Stimulated activated memory B cell treated with anti-CD40 and anti-IgM and Interleukin-4, amounts not matched to agents 10 μg/mL and 1 μg/mL and 100 μg/mL, for 72 hours (primary cell): ENCODE measurements at regions not wholly inside any gene's neighbourhood (a gene's known extent, or its start where the extent isn't known, plus 50 kb on each side); places are given as distances from the start of the nearest gene placed in this dataset.

Experiments
- ATAC-seq: fragments of 150-1000 bp; cut with Tn5 transposase; 2 replicates; pipeline ENCODE4 v1.10.0; 2021
- H3K27ac Mint-ChIP-seq: one replicate; pipeline ENCODE4 v1.8.0; 2022; ENCODE audit warnings: mild to moderate bottlenecking, mixed read lengths
- H3K27me3 Mint-ChIP-seq: one replicate; pipeline ENCODE4 v1.8.0; 2022; ENCODE audit warnings: mixed read lengths
- H3K36me3 Mint-ChIP-seq: one replicate; pipeline ENCODE4 v1.8.0; 2022; ENCODE audit warnings: mixed read lengths
- H3K4me1 Mint-ChIP-seq: one replicate; pipeline ENCODE4 v1.8.0; 2022; ENCODE audit warnings: mixed read lengths
- H3K4me3 Mint-ChIP-seq: one replicate; pipeline ENCODE4 v1.8.0; 2022; ENCODE audit warnings: mild to moderate bottlenecking, moderate library complexity, mixed read lengths
- H3K9me3 Mint-ChIP-seq: one replicate; pipeline ENCODE4 v1.8.0; 2022; ENCODE audit warnings: mixed read lengths

GRCh38 chr22:47288680-47289079, 526.2 kb downstream of the TBC1D22A start:
- peaks cover 6% of the 10 kb centered on the region for H3K27me3 Mint-ChIP-seq
- H3K4me1 Mint-ChIP-seq, result no peaks in the 10 kb centered on the region
- H3K27ac Mint-ChIP-seq, result no peak overlapping the region
- ATAC-seq, result no peak
- H3K4me3 Mint-ChIP-seq, result no peak overlapping the region
- peaks cover 8% of the 10 kb centered on the region for H3K9me3 Mint-ChIP-seq
- H3K36me3 Mint-ChIP-seq, result no peaks in the 10 kb centered on the region

DNA sequence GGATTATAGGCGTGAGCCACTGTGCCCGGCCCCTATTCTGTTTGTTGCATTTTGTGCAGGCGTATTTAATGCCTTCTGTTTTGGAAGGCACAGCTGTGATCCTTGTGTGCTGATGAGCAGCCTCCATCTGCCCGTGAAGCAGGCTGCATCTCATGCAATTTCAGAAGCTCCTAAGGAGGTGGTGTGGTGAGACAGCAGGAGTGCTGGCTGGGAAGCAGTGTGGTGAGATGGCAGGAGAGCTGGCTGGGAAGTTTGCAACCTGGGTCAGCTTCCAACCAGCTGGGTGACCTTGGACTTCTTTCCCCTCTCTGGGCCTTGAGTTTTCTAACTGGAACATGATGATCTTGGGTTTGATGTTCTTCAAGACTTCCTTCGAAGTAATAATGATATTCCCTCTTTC, 525.1 kb downstream of the TBC1D22A start:
- H3K4me1 Mint-ChIP-seq, result no peaks in the 10 kb centered on the region
- H3K27ac Mint-ChIP-seq, result no peak overlapping the region
- H3K27me3 Mint-ChIP-seq, result peaks cover 6% of the 10 kb centered on the region
- no peaks in the 10 kb centered on the region for H3K36me3 Mint-ChIP-seq
- peaks cover 8% of the 10 kb centered on the region for H3K9me3 Mint-ChIP-seq
- no peak for ATAC-seq
- H3K4me3 Mint-ChIP-seq, result no peak overlapping the region

DNA sequence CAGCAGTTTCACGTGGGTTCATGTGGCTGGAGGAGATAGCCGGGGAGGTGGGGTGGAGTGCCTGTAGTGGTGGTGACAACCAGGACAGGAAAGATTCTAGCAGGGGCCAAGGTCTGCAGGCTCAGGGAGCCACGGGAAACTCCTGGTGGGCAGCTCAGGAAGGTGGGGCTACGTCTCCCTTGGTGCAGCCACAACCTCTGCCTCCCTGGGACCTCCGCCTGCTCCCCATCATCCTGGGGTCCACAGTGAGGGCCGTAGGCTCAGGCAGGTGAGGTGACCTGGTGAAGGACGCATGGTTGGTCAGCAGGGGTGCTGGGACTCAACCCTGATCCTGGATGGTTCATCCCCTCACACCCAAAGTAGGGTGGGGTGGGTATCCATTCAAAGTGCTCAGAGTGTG, 524.1 kb downstream of the TBC1D22A start:
- no peak for ATAC-seq
- Mint-ChIP-seq H3K4me3 (no peak overlapping the region), H3K27me3 (peaks cover 6% of the 10 kb centered on the region), H3K27ac (no peak overlapping the region), H3K36me3 (no peaks in the 10 kb centered on the region), H3K4me1 (no peaks in the 10 kb centered on the region), H3K9me3 (peaks cover 8% of the 10 kb centered on the region)

DNA sequence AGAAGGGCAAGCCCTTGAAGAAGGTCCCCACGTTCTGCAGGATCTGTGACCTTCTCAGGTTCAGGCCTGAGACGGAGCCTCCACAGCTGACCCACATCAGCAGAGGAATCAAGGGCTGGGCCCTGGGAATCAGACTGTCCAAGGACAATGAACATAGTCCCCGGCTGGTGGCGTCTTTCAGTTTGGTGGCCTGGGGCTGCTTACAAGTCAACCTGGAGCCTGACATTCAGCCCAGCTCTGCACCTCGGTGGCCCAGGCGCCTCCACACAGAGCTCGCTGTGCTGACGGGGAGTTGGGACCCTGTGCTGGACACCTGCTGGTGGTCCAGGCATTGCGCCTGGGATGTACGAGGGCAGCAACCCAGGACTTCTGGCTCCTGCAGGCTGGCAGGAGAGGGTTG, 523.5 kb downstream of the TBC1D22A start:
- Mint-ChIP-seq H3K4me3 (no peak overlapping the region), H3K4me1 (no peaks in the 10 kb centered on the region), H3K27me3 (peaks cover 6% of the 10 kb centered on the region), H3K9me3 (peaks cover 8% of the 10 kb centered on the region), H3K36me3 (no peaks in the 10 kb centered on the region), H3K27ac (no peak overlapping the region)
- ATAC-seq, result no peak

DNA sequence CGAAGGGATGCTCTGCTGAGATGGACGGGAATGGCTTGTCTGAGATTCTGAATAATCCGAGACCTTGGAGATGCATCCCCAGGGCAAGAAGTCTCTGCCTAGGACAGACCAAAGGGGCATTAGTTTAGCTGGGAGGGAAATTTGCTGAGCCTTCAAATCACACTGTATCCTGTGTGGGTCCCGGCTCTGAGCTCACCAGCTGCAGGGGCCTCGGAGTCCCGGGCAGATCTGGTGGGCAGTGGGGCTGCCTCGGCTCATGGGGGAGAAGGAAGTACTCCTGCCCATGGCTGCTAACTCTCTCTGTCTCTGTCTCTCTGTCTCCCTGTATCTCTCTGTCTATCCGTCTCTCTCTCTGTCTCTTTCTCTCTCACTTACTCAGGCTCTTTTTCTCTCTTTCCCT, 522.4 kb downstream of the TBC1D22A start:
- Mint-ChIP-seq H3K36me3 (no peaks in the 10 kb centered on the region), H3K27ac (no peak overlapping the region), H3K4me3 (no peak overlapping the region), H3K9me3 (peaks cover 8% of the 10 kb centered on the region), H3K27me3 (peaks cover 6% of the 10 kb centered on the region), H3K4me1 (no peaks in the 10 kb centered on the region)
- ATAC-seq, result no peak

DNA sequence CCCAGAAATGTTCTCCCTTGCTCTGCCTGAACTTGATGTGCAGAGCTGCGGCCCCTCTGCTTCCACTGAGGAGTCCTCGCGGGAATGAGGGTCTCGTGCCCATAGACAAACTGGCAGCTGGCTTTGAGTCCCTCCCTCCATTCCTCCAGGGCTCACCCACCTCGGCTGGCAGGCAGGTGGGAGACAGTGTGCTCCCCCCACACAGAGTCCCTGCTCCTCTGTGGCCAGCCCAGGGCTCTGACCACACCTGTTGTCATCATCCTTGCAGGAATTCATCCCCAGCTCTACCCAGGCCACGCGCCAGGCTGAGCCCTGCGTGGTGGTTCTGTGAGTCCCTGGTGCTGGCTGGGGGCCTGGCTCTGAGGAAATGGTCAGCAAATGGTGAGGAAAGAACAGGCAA, 521.9 kb downstream of the TBC1D22A start:
- Mint-ChIP-seq H3K4me1 (no peaks in the 10 kb centered on the region), H3K27ac (no peak overlapping the region), H3K27me3 (peaks cover 6% of the 10 kb centered on the region), H3K4me3 (no peak overlapping the region), H3K9me3 (peaks cover 8% of the 10 kb centered on the region), H3K36me3 (no peaks in the 10 kb centered on the region)
- ATAC-seq, result no peak

DNA sequence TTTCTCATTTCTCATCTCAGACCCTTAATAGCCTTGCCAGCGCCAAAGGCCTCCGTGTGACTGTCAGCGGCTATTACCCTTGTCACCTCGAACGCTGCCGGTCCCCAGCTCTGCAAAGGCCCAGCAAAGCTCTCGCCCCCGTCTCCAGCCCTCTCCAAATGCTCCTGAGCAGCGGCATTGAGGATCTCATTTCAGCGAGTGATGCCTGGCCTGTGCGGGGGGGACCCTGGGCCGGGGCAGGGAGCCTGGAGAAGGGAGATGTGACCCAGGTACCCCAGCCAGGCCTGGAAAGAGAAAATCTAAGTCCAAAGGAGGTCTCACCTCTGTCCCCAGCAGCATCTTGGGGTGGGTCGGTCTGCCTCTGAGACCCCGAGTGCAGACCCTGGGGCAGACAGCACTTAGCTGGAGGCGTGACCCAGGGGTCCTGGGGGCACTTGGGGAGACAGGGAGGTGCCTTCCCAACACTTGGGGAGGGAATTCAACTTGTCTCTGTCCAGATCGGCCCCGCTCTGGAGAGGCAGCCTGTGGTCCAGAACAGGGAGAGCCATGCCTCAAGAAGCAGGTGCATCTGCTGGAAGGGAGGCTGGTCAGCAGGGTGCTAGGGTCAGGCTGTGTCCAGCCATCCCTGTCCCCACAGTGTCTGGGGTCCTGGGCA, 521.3 kb downstream of the TBC1D22A start:
- ATAC-seq, result no peak
- H3K27me3 Mint-ChIP-seq, result peaks cover 7% of the 10 kb centered on the region
- no peaks in the 10 kb centered on the region for H3K4me1 Mint-ChIP-seq
- no peak overlapping the region for H3K4me3 Mint-ChIP-seq
- H3K36me3 Mint-ChIP-seq, result no peaks in the 10 kb centered on the region
- no peak overlapping the region for H3K27ac Mint-ChIP-seq
- peaks cover 8% of the 10 kb centered on the region for H3K9me3 Mint-ChIP-seq

DNA sequence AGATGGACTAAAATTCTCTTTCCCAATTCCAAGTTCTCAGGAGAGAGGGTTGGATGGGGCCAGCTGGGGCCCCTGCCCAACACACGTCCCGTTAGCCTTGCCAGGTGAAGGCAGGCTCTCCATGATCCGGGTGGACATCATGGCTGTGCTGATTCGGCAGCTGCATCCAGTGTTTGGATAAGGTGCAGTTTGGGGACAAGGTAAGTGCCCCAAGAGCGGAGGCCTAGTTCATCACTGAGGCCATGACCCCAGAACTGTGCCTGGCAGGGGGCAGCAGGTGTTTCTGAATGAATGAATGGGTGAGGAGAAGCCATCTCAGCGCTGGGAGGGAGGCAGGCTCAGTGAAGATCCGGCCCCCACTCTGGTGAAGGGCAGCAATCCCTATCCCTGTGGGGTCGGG, 520.4 kb downstream of the TBC1D22A start:
- H3K27me3 Mint-ChIP-seq, result peaks cover 16% of the 10 kb centered on the region
- no peak overlapping the region for H3K4me3 Mint-ChIP-seq
- H3K27ac Mint-ChIP-seq, result no peak overlapping the region
- no peaks in the 10 kb centered on the region for H3K4me1 Mint-ChIP-seq
- H3K9me3 Mint-ChIP-seq, result peaks cover 1% of the 10 kb centered on the region
- no peaks in the 10 kb centered on the region for H3K36me3 Mint-ChIP-seq
- ATAC-seq, result no peak

- Mint-ChIP-seq H3K4me1 (no peaks in the 10 kb centered on the region), H3K27me3 (peaks cover 21% of the 10 kb centered on the region), H3K4me3 (no peak overlapping the region), H3K27ac (no peak overlapping the region), H3K9me3 (no peaks in the 10 kb centered on the region), H3K36me3 (no peaks in the 10 kb centered on the region)
- ATAC-seq, result peak; percentile 6
Observed at GRCh38 chr22:47282366-47282765, 519.9 kb downstream of the TBC1D22A start.

- Mint-ChIP-seq H3K27me3 (peaks cover 30% of the 10 kb centered on the region), H3K4me1 (no peaks in the 10 kb centered on the region), H3K36me3 (no peaks in the 10 kb centered on the region), H3K9me3 (no peaks in the 10 kb centered on the region), H3K27ac (no peak overlapping the region), H3K4me3 (no peak overlapping the region)
- no peak for ATAC-seq
Observed at GRCh38 chr22:47281126-47282106, 519.0 kb downstream of the TBC1D22A start.

- Mint-ChIP-seq H3K36me3 (no peaks in the 10 kb centered on the region), H3K9me3 (no peaks in the 10 kb centered on the region), H3K27me3 (peaks cover 34% of the 10 kb centered on the region), H3K4me3 (no peak overlapping the region), H3K27ac (no peak overlapping the region), H3K4me1 (no peaks in the 10 kb centered on the region)
- ATAC-seq, result no peak
Observed at GRCh38 chr22:47280301-47280700, 517.9 kb downstream of the TBC1D22A start.

- Mint-ChIP-seq H3K36me3 (no peaks in the 10 kb centered on the region), H3K4me1 (no peaks in the 10 kb centered on the region), H3K9me3 (no peaks in the 10 kb centered on the region), H3K27ac (no peak overlapping the region), H3K4me3 (no peak overlapping the region), H3K27me3 (peaks cover 34% of the 10 kb centered on the region)
- ATAC-seq, result no peak
Observed at GRCh38 chr22:47279746-47280145, 517.3 kb downstream of the TBC1D22A start.

GRCh38 chr22:47279337-47279736, 516.9 kb downstream of the TBC1D22A start:
- Mint-ChIP-seq H3K4me1 (no peaks in the 10 kb centered on the region), H3K36me3 (no peaks in the 10 kb centered on the region), H3K4me3 (no peak overlapping the region), H3K27ac (no peak overlapping the region), H3K27me3 (peaks cover 34% of the 10 kb centered on the region), H3K9me3 (no peaks in the 10 kb centered on the region)
- ATAC-seq, result no peak

DNA sequence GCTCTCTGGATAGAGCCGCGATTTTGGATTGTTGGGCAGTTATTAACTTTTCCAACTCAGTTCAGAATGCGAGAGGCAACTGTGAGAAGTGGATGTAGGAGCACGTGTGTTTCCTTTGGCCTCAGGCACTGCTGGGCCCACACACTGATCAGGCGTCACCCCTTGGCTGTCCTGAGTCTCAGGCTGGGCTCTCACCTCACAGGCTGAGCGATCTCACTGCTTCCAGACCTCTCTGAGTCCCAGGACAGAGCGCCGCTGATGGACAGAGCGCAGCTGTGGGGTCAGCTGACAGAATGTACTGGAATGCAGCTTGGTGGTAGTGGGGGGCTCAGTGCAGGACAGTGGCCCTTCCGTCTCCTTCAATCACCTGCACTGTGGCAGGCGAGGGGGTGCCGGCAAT, 516.2 kb downstream of the TBC1D22A start:
- H3K4me1 Mint-ChIP-seq, result no peaks in the 10 kb centered on the region
- H3K9me3 Mint-ChIP-seq, result no peaks in the 10 kb centered on the region
- no peak overlapping the region for H3K4me3 Mint-ChIP-seq
- no peak for ATAC-seq
- no peak overlapping the region for H3K27ac Mint-ChIP-seq
- peaks cover 34% of the 10 kb centered on the region for H3K27me3 Mint-ChIP-seq
- H3K36me3 Mint-ChIP-seq, result no peaks in the 10 kb centered on the region

- H3K27me3 Mint-ChIP-seq, result peaks cover 34% of the 10 kb centered on the region
- H3K36me3 Mint-ChIP-seq, result no peaks in the 10 kb centered on the region
- no peaks in the 10 kb centered on the region for H3K4me1 Mint-ChIP-seq
- H3K9me3 Mint-ChIP-seq, result no peaks in the 10 kb centered on the region
- no peak overlapping the region for H3K4me3 Mint-ChIP-seq
- no peak for ATAC-seq
- H3K27ac Mint-ChIP-seq, result no peak overlapping the region
Observed at GRCh38 chr22:47277531-47277930, 515.1 kb downstream of the TBC1D22A start.

DNA sequence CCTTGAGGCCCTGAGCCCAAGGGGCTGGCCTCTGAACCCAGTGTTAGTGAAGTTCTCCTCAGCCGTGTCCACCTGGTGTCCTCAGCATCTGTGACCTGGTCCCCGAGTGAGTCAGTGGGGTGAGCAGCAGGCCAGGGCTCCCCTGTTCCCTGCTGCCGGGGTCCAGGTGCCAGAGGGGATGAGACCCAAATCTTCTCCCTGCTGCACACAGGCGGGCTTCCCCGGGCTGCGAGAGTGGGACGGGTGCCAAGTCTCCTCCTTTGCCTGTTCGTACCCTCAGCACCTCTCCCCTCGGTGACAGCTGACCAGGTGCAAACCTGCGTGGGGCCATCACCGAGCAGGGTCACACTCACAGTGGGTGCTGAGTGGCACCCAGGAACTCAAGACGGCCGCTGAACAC, 514.5 kb downstream of the TBC1D22A start:
- H3K36me3 Mint-ChIP-seq, result no peaks in the 10 kb centered on the region
- no peak for ATAC-seq
- no peaks in the 10 kb centered on the region for H3K9me3 Mint-ChIP-seq
- peaks cover 34% of the 10 kb centered on the region for H3K27me3 Mint-ChIP-seq
- no peak overlapping the region for H3K27ac Mint-ChIP-seq
- H3K4me1 Mint-ChIP-seq, result no peaks in the 10 kb centered on the region
- no peak overlapping the region for H3K4me3 Mint-ChIP-seq
